HepG2 (cell line): ENCODE measurements at regions not wholly inside any gene's neighbourhood (a gene's known extent, or its start where the extent isn't known, plus 50 kb on each side); places are given as distances from the start of the nearest gene placed in this dataset.

ENCODE experiments used
- ATAC-seq: fragments of 200-7000 bp; cut with Tn5 transposase; 3 replicates; pipeline ENCODE4 v1.9.1; 2020; ENCODE audit warnings: mild to moderate bottlenecking, moderate library complexity
- BruUV-seq: library from RNA; stranded (reverse); fragments of 400-500 nt; replicated peaks from 2 replicates; lab custom pipeline; 2021; lab: Mats Ljungman, UMichigan
- CTCF ChIA-PET: fragments of 300-600 bp; formaldehyde crosslinking; extraction: SDS; loops from one replicate; lab custom pipeline; 2021; ENCODE audit warnings: low total read pairs, inconsistent platforms, low intra/inter-chr PET ratio; lab: Yijun Ruan, JAX
- POLR2A ChIA-PET: fragments of 350-600 bp; sonication (Branson Sonifier 250); formaldehyde crosslinking; loops from one replicate; lab custom pipeline; 2020; ENCODE audit warnings: antibody characterized with exemption, inconsistent platforms; lab: Yijun Ruan, JAX
- DNase-seq: peaks from one replicate; pipeline ENCODE4 v3.0.0-alpha.2; 2015; ENCODE audit warnings: low spot score
- FAIRE-seq: peaks from 3 replicates; lab custom pipeline; 2011; peaks lifted over from hg19 to GRCh38; lab: Jason Lieb, UNC
- H2AFZ ChIP-seq: one replicate; pipeline ENCODE4 v1.6.1; 2011; ENCODE audit warnings: low read length, inconsistent platforms
- H3K27ac ChIP-seq: fragments of 300-600 bp; 3 replicates; pipeline ENCODE4 v1.8.0; 2011; ENCODE audit warnings: mixed run types, mild to moderate bottlenecking, mixed read lengths, low read length, inconsistent platforms; ENCODE audit not compliant: insufficient read depth; ENCODE audit errors: extremely low read length
- H3K27me3 ChIP-seq, 2 experiments: fragments of 200-600 bp in 1 of 2; 2 replicates in 1 of 2; 3 replicates in 1 of 2; pipeline versions ENCODE4 v1.6.0 to v1.8.0; 2011; ENCODE audit warnings: low read length in 2 of 2, mild to moderate bottlenecking in 2 of 2, moderate library complexity in 2 of 2, inconsistent platforms in 1 of 2; ENCODE audit not compliant: insufficient read depth in 2 of 2, control insufficient read depth in 1 of 2
- H3K36me3 ChIP-seq, 2 experiments: fragments of 200-600 bp in 1 of 2; replicated peaks in 1 of 2; 2 replicates in 1 of 2; 3 replicates in 1 of 2; pipeline versions ENCODE4 v1.5.1 to v1.8.0; 2011; ENCODE audit warnings: low read length in 2 of 2, inconsistent platforms in 1 of 2; ENCODE audit not compliant: insufficient read depth in 2 of 2, control insufficient read depth in 1 of 2
- H3K4me1 ChIP-seq: 2 replicates; pipeline ENCODE4 v1.5.1; 2012; ENCODE audit warnings: low read length, inconsistent platforms; ENCODE audit not compliant: insufficient read depth
- H3K4me2 ChIP-seq: 2 replicates; pipeline ENCODE4 v1.6.0; 2011; ENCODE audit warnings: low read depth, low read length, inconsistent platforms
- H3K4me3 ChIP-seq, 3 experiments: fragments of 200-600 bp in 1 of 3; sonication (generic), shearing (Covaris generic) in 1 of 3; replicated peaks in 1 of 3; 2 replicates each; pipeline ENCODE4 v1.5.1; 2011 to 2016; ENCODE audit warnings: low read length in 3 of 3, inconsistent platforms in 2 of 3, low read depth in 2 of 3, mild to moderate bottlenecking in 2 of 3, control low read depth in 1 of 3, mixed read lengths in 1 of 3; ENCODE audit not compliant: insufficient read depth in 1 of 3
- H3K79me2 ChIP-seq: one replicate; pipeline ENCODE4 v1.6.1; 2011; ENCODE audit warnings: low read length, inconsistent platforms; ENCODE audit not compliant: insufficient read depth
- H3K9ac ChIP-seq: 2 replicates; pipeline ENCODE4 v1.6.0; 2011; ENCODE audit warnings: mild to moderate bottlenecking, low read depth, low read length, inconsistent platforms; ENCODE audit not compliant: insufficient read depth
- H3K9me3 ChIP-seq: 2 replicates; pipeline ENCODE4 v1.5.1; 2012; ENCODE audit warnings: mild to moderate bottlenecking, low read length
- H4K20me1 ChIP-seq: 2 replicates; pipeline ENCODE4 v1.6.0; 2011; ENCODE audit warnings: inconsistent platforms, mild to moderate bottlenecking, low read length, moderate library complexity; ENCODE audit not compliant: insufficient read depth
- CHCHD3 ChIP-seq: sonication (generic); formaldehyde crosslinking; IDR thresholded peaks from 2 replicates; pipeline ENCODE4 v1.8.0; 2022; ENCODE audit warnings: mild to moderate bottlenecking, missing genetic modification reagents, moderate library complexity
- ESRRA ChIP-seq: sonication (generic); formaldehyde crosslinking; IDR thresholded peaks from 2 replicates; pipeline ENCODE4 v1.5.1; 2020; ENCODE audit warnings: mild to moderate bottlenecking, low read depth, missing genetic modification reagents
- GABPB1 ChIP-seq: IDR thresholded peaks from 2 replicates; pipeline ENCODE4 v1.6.1; 2016; ENCODE audit warnings: mild to moderate bottlenecking, missing genetic modification reagents, moderate library complexity, missing compliant biosample characterization
- HNF4A ChIP-seq: sonication (generic); formaldehyde crosslinking; IDR thresholded peaks from 2 replicates; pipeline ENCODE4 v1.4.0; 2020; ENCODE audit warnings: missing genetic modification reagents
- JDP2 ChIP-seq: sonication (generic); formaldehyde crosslinking; IDR thresholded peaks from 2 replicates; pipeline ENCODE4 v1.8.1; 2022; ENCODE audit warnings: missing genetic modification reagents, borderline replicate concordance
- KDM2A ChIP-seq: sonication (generic); formaldehyde crosslinking; IDR thresholded peaks from 2 replicates; pipeline ENCODE4 v1.4.0; 2020; ENCODE audit warnings: low read depth, missing genetic modification reagents, borderline replicate concordance
- U2AF1 ChIP-seq: fragments of 200-400 bp; formaldehyde crosslinking; optimal IDR thresholded peaks from 2 replicates; pipeline ENCODE3; 2017; ENCODE audit warnings: mild to moderate bottlenecking, low read depth, low read length
- ZIK1 ChIP-seq: sonication (generic); formaldehyde crosslinking; IDR thresholded peaks from 2 replicates; pipeline ENCODE4 v1.5.0; 2020; ENCODE audit warnings: mild to moderate bottlenecking, low read depth, missing genetic modification reagents, borderline replicate concordance
- ZNF12 ChIP-seq: sonication (generic); formaldehyde crosslinking; IDR thresholded peaks from 2 replicates; pipeline ENCODE4 v1.5.0; 2020; ENCODE audit warnings: missing genetic modification reagents
- ZNF207 ChIP-seq: fragments of 450-650 bp; IDR thresholded peaks from 2 replicates; pipeline ENCODE4 v1.6.1; 2016; ENCODE audit warnings: antibody characterized with exemption, borderline replicate concordance
- ZNF557 ChIP-seq: sonication (generic); formaldehyde crosslinking; IDR thresholded peaks from 2 replicates; pipeline ENCODE4 v1.4.0; 2020; ENCODE audit warnings: missing genetic modification reagents
- ZNF614 ChIP-seq: IDR thresholded peaks from 2 replicates; pipeline ENCODE4 v1.6.1; 2018; ENCODE audit warnings: missing biosample characterization, missing genetic modification reagents, inconsistent platforms, borderline replicate concordance
- WGBS: methylation state at CpG from one replicate; pipeline ENCODE4 v1.1.6; 2017; ENCODE audit warnings: low lambda C conversion rate; 5-methylcytosine and 5-hydroxymethylcytosine counted together
- in situ Hi-C: cut with HindIII; loops from 2 replicates; pipeline ENCODE4 v1.10.0; 2017; ENCODE audit warnings: low pct_unique_long_range_greater_than_20kb; ENCODE audit not compliant: extremely low pct_ligation_motif_present
- intact Hi-C: fragments of 100-400 bp; cut with micrococcal nuclease; formaldehyde crosslinking; loops from one replicate; pipeline ENCODE4 v1.10.0; 2022; ENCODE audit not compliant: unreplicated experiment
- TF ChIP-seq, protein P1 (sequence below): sonication (generic); formaldehyde crosslinking; IDR thresholded peaks from 2 replicates; pipeline ENCODE4 v1.5.1; 2020; ENCODE audit warnings: missing genetic modification reagents, mild to moderate bottlenecking, borderline replicate concordance
- TF ChIP-seq, protein P2 (sequence below): sonication (generic); formaldehyde crosslinking; IDR thresholded peaks from 2 replicates; pipeline ENCODE4 v1.4.0; 2020; ENCODE audit warnings: missing genetic modification reagents
- TF ChIP-seq, protein P3 (sequence below): sonication (generic); formaldehyde crosslinking; IDR thresholded peaks from 2 replicates; pipeline ENCODE4 v1.5.1; 2020; ENCODE audit warnings: missing genetic modification reagents, mild to moderate bottlenecking, borderline replicate concordance

DNA sequence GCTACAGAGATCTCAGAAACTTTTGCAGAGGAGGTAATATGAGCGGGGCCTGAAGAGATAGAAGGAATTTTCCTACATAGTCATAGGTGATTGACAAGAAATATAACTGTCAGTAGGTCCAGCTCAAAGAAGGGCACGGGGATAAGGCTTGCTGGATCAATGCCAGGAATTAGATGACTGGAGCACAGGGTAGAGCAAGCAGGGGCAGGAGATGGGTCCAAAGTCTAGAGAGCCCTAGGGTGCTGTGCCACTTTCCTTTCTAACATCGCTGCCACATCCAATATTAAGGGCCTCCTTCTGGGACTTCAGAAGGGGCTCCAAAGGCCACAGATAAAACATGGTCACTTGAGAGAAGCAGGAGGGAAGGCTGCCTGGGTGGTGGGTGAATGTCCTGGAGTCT lies 402.2 kb downstream of the MID1IP1 start (continued):
- no peak for TF ChIP-seq ZIK1 (CRISPR knock-in tag)
- TF ChIP-seq, protein P1, sequence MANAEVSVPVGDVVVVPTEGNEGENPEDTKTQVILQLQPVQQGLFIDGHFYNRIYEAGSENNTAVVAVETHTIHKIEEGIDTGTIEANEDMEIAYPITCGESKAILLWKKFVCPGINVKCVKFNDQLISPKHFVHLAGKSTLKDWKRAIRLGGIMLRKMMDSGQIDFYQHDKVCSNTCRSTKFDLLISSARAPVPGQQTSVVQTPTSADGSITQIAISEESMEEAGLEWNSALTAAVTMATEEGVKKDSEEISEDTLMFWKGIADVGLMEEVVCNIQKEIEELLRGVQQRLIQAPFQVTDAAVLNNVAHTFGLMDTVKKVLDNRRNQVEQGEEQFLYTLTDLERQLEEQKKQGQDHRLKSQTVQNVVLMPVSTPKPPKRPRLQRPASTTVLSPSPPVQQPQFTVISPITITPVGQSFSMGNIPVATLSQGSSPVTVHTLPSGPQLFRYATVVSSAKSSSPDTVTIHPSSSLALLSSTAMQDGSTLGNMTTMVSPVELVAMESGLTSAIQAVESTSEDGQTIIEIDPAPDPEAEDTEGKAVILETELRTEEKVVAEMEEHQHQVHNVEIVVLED: no peak

DNA sequence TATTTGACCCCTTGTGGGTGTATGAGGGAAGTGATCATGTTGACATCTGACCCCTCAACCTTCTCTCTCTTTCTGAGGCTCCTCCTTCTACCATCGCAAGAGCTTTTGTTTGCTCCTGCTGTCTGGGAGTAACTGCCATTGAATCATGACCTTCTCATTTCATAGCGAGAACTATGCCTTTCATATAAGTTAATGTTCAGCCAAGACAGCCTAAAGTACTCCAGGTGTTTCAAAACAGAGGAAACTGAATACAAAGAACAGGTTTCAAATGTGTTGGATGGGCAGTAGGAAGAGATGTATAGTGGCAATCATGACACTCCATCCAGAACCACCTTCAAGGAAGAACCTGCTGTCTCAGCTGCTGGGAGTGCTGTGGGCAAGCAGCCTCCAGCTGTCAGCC lies 403.1 kb downstream of the MID1IP1 start:
- ATAC-seq (no peak), DNase-seq (no peak), FAIRE-seq (no peak)
- Histone ChIP-seq H3K4me3 (no peak overlapping the region), H2AFZ (no peak overlapping the region), H3K36me3 (no peaks in the 10 kb centered on the region), H3K4me1 (no peaks in the 10 kb centered on the region), H4K20me1 (no peaks in the 10 kb centered on the region), H3K27me3 (no peaks in the 10 kb centered on the region), H3K27ac (no peak overlapping the region), H3K9ac (no peak overlapping the region), H3K79me2 (no peaks in the 10 kb centered on the region)
- CTCF ChIA-PET: no interaction called here
- BruUV-seq: no TSS peak
- intact Hi-C loops: no loop called here
- WGBS: 0% methylated on average over 2 of the region's 2 CpGs
- in situ Hi-C loops: no loop called here
- TF ChIP-seq ZNF207: no peak
- TF ChIP-seq, all 625 proteins: peak for 0
- POLR2A ChIA-PET: no interaction called here
- Histone ChIP-seq H3K4me2 (no peak overlapping the region), H3K9me3 (no peaks in the 10 kb centered on the region)

DNA sequence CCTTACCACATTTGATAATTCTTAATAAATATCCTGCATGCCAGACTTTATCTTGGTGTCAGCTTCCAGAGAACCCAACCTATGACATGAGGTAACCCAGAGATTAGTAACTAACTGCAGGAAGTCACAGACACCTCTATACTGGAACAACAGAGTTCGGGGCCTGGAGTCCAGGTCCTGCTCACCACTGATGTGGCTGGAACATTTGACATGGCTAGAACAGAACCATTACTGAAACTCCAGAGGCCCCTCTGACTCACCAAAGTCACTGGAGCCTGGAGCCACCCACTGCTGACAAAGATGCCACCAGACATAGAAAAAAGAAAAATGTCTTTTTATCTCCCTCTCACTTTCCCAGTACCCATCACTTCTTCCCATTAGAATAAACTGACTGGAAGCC lies 403.7 kb downstream of the MID1IP1 start:
- H3K9me3 ChIP-seq: no peaks in the 10 kb centered on the region
- H4K20me1 ChIP-seq: no peaks in the 10 kb centered on the region
- CTCF ChIA-PET: no interaction called here
- intact Hi-C loops (no loop called here), in situ Hi-C loops (no loop called here)
- H3K4me3 ChIP-seq: no peak overlapping the region
- H3K27ac ChIP-seq: no peak overlapping the region
- DNase-seq: no peak
- no peaks in the 10 kb centered on the region for H3K79me2 ChIP-seq
- H3K27me3 ChIP-seq: no peaks in the 10 kb centered on the region
- H3K36me3 ChIP-seq: no peaks in the 10 kb centered on the region
- whole genome bisulfite sequencing: no CpG with 5 or more reads among the region's 1 CpG
- BruUV-seq: no TSS peak
- FAIRE-seq: no peak
- no peak overlapping the region for H3K9ac ChIP-seq
- H3K4me1 ChIP-seq: no peaks in the 10 kb centered on the region
- ATAC-seq: no peak
- H3K4me2 ChIP-seq: no peak overlapping the region
- H2AFZ ChIP-seq: no peak overlapping the region
- POLR2A ChIA-PET: no interaction called here
- no peak for TF ChIP-seq CHCHD3
- TF ChIP-seq, protein P2, sequence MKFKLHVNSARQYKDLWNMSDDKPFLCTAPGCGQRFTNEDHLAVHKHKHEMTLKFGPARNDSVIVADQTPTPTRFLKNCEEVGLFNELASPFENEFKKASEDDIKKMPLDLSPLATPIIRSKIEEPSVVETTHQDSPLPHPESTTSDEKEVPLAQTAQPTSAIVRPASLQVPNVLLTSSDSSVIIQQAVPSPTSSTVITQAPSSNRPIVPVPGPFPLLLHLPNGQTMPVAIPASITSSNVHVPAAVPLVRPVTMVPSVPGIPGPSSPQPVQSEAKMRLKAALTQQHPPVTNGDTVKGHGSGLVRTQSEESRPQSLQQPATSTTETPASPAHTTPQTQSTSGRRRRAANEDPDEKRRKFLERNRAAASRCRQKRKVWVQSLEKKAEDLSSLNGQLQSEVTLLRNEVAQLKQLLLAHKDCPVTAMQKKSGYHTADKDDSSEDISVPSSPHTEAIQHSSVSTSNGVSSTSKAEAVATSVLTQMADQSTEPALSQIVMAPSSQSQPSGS (CRISPR knock-in tag): no peak
- TF ChIP-seq, protein P3, sequence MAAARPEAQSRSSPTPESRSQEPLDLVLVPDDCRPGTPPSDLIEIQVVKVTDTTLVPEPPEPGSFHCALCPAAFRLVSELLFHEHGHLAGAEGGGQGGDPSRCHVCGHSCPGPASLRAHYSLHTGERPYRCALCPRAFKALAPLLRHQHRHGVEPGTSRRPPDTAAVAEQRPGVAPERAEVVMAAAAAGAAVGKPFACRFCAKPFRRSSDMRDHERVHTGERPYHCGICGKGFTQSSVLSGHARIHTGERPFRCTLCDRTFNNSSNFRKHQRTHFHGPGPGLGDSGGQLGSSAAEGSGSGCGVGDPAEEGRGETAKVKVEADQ (CRISPR knock-in tag): no peak
- no peak for TF ChIP-seq HNF4A (CRISPR knock-in tag)
- no peak for TF ChIP-seq KDM2A (CRISPR knock-in tag)
- no peak for TF ChIP-seq U2AF1
- no peak for TF ChIP-seq JDP2 (CRISPR knock-in tag)
- no peak for TF ChIP-seq ZNF557
- no peak for TF ChIP-seq GABPB1 (CRISPR knock-in tag)
- no peak for TF ChIP-seq ZNF614 (CRISPR knock-in tag)
- TF ChIP-seq ESRRA (CRISPR knock-in tag): no peak
- TF ChIP-seq ZNF12 (CRISPR knock-in tag): no peak
